Caco-2 (cell line): ENCODE measurements at regions not wholly inside any gene's neighbourhood (a gene's known extent, or its start where the extent isn't known, plus 50 kb on each side); places are given as distances from the start of the nearest gene placed in this dataset.

Experiments used
- BruUV-seq: library from RNA; stranded (reverse); fragments of 400-500 nt; replicated peaks from 2 replicates; lab custom pipeline; 2021; lab: Mats Ljungman, UMichigan
- CTCF ChIA-PET: fragments of 300-600 bp; sonication (Branson Sonifier 250); formaldehyde crosslinking; loops from one replicate; lab custom pipeline; 2022; ENCODE audit warnings: antibody characterized with exemption; lab: Charles Lee
- POLR2A ChIA-PET: fragments of 300-600 bp; sonication (Branson Sonifier 250); formaldehyde crosslinking; loops from one replicate; lab custom pipeline; 2022; ENCODE audit warnings: antibody characterized with exemption; lab: Charles Lee
- DNase-seq, 2 experiments: peaks; one replicate each; pipeline versions ENCODE4 v3.0.0 to v3.0.0-alpha.2; 2020 to 2022
- H3K27me3 ChIP-seq: replicated peaks from 2 replicates; pipeline ENCODE4 v1.6.0; 2011; ENCODE audit warnings: low read length; ENCODE audit not compliant: control insufficient read depth, insufficient read depth
- H3K36me3 ChIP-seq: 2 replicates; pipeline ENCODE4 v1.5.1; 2011; ENCODE audit warnings: low read length; ENCODE audit not compliant: control insufficient read depth, insufficient read depth
- H3K4me1 ChIP-seq: fragments of 250-450 bp; sonication (Bioruptor Pico); 2 replicates; pipeline ENCODE4 v1.5.1; 2020; ENCODE audit warnings: mild to moderate bottlenecking
- H3K4me3 ChIP-seq: 2 replicates; pipeline ENCODE4 v1.5.1; 2011; ENCODE audit warnings: low read depth, mild to moderate bottlenecking, control low read depth, low read length
- H3K9me3 ChIP-seq: fragments of 250-450 bp; sonication (Bioruptor Pico); 2 replicates; pipeline ENCODE4 v1.5.1; 2020; ENCODE audit warnings: mild to moderate bottlenecking, moderate library complexity
- H3K27ac Mint-ChIP-seq: one replicate; pipeline ENCODE4 v1.8.0; 2022; ENCODE audit warnings: mixed read lengths; ENCODE audit not compliant: unreplicated experiment
- H3K27me3 Mint-ChIP-seq: one replicate; pipeline ENCODE4 v1.8.0; 2022; ENCODE audit warnings: mixed read lengths; ENCODE audit not compliant: insufficient read depth, unreplicated experiment
- H3K36me3 Mint-ChIP-seq: one replicate; pipeline ENCODE4 v1.8.0; 2022; ENCODE audit warnings: mild to moderate bottlenecking, mixed read lengths; ENCODE audit not compliant: insufficient read depth, unreplicated experiment
- H3K4me1 Mint-ChIP-seq: one replicate; pipeline ENCODE4 v1.8.0; 2022; ENCODE audit warnings: low read depth, mixed read lengths; ENCODE audit not compliant: unreplicated experiment
- H3K4me3 Mint-ChIP-seq: one replicate; pipeline ENCODE4 v1.8.0; 2022; ENCODE audit warnings: mild to moderate bottlenecking, moderate library complexity, mixed read lengths; ENCODE audit not compliant: unreplicated experiment
- H3K9me3 Mint-ChIP-seq: one replicate; pipeline ENCODE4 v1.8.0; 2022; ENCODE audit warnings: mixed read lengths; ENCODE audit not compliant: unreplicated experiment
- intact Hi-C: fragments of 100-400 bp; cut with micrococcal nuclease; formaldehyde crosslinking; loops from one replicate; pipeline ENCODE4 v1.10.0; 2022; ENCODE audit not compliant: unreplicated experiment
- TF ChIP-seq, protein P1 (sequence below), 2 experiments: fragments of 200-600 bp in 1 of 2; IDR thresholded peaks; 1 replicate in 1 of 2; 2 replicates in 1 of 2; pipeline versions ENCODE4 v1.5.1 to v1.8.0; 2011 to 2022; ENCODE audit warnings: antibody characterized with exemption in 1 of 2, control low read depth in 1 of 2, inconsistent platforms in 1 of 2, low read depth in 1 of 2, low read length in 1 of 2, mild to moderate bottlenecking in 1 of 2, moderate library complexity in 1 of 2; ENCODE audit not compliant: insufficient read depth in 1 of 2, severe bottlenecking in 1 of 2, unreplicated experiment in 1 of 2

DNA sequence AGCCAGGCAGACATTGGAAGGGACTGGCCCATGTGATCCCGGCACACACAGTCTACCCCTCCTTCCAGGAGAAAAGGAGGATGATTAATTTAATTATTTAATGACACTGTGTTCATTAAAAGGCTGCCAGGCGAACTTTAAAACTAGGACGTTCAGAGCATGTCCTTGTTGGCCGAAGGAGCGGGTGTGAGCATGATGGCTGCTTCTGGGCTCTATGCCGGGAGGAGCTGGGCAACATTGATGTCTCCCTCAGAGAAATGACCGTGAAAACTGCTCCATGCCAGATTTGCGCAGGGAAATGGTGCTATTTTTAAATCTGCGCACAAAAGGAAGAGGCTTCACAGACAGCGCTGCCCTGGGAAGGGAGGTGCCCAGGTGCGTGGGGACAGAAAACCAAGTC is 284.9 kb upstream of the IRX4 start:
- Mint-ChIP-seq H3K27ac (no peak overlapping the region), H3K36me3 (no peaks in the 10 kb centered on the region), H3K4me3 (no peak overlapping the region), H3K27me3 (peaks cover 23% of the 10 kb centered on the region), H3K4me1 (no peaks in the 10 kb centered on the region), H3K9me3 (no peaks in the 10 kb centered on the region)
- Histone ChIP-seq H3K27me3 (no peaks in the 10 kb centered on the region), H3K4me3 (no peak overlapping the region), H3K36me3 (no peaks in the 10 kb centered on the region), H3K9me3 (no peaks in the 10 kb centered on the region), H3K4me1 (no peaks in the 10 kb centered on the region)
- intact Hi-C loops, result no loop called here
- POLR2A ChIA-PET, result no interaction called here
- no TSS peak for BruUV-seq
- CTCF ChIA-PET, result no interaction called here
- TF ChIP-seq, protein P1, sequence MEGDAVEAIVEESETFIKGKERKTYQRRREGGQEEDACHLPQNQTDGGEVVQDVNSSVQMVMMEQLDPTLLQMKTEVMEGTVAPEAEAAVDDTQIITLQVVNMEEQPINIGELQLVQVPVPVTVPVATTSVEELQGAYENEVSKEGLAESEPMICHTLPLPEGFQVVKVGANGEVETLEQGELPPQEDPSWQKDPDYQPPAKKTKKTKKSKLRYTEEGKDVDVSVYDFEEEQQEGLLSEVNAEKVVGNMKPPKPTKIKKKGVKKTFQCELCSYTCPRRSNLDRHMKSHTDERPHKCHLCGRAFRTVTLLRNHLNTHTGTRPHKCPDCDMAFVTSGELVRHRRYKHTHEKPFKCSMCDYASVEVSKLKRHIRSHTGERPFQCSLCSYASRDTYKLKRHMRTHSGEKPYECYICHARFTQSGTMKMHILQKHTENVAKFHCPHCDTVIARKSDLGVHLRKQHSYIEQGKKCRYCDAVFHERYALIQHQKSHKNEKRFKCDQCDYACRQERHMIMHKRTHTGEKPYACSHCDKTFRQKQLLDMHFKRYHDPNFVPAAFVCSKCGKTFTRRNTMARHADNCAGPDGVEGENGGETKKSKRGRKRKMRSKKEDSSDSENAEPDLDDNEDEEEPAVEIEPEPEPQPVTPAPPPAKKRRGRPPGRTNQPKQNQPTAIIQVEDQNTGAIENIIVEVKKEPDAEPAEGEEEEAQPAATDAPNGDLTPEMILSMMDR (IDR thresholded peaks at IDR 0.05; ENCODE audit: insufficient read depth in 1 of 2, low read depth in 1 of 2, low read length in 1 of 2, severe bottlenecking in 1 of 2, unreplicated experiment in 1 of 2), result no peak
- no peak for DNase-seq

DNA sequence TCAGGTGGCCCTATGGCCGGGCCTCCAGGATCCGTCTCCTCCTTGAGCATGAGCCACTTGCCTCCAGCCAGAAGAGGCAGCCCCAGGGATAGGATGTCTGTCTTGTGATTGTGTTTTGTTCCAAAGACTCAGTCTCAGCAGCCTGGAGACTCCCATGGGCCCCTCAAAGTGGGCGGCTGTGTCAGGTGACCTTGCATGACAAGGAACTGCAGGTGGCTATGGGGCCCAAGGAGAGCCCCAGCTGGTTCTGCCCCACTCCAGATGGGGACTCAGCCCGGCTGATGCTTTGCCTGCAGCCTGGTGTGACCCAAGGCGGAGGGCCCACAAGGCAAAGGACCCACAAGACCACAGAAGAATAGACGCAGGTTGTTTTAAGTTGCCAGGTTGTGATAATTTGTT is 284.3 kb upstream of the IRX4 start:
- H3K4me1 ChIP-seq, result no peaks in the 10 kb centered on the region
- DNase-seq, result no peak
- TF ChIP-seq, protein P1 (IDR thresholded peaks at IDR 0.05; ENCODE audit: insufficient read depth in 1 of 2, low read depth in 1 of 2, low read length in 1 of 2, severe bottlenecking in 1 of 2, unreplicated experiment in 1 of 2), result no peak
- ChIA-PET CTCF (no interaction called here), POLR2A (no interaction called here)
- H3K27me3 Mint-ChIP-seq, result peaks cover 23% of the 10 kb centered on the region
- H3K4me3 ChIP-seq, result no peak overlapping the region
- H3K27ac Mint-ChIP-seq, result no peak overlapping the region
- H3K36me3 Mint-ChIP-seq, result no peaks in the 10 kb centered on the region
- no peaks in the 10 kb centered on the region for H3K9me3 Mint-ChIP-seq
- H3K9me3 ChIP-seq, result no peaks in the 10 kb centered on the region
- H3K27me3 ChIP-seq, result no peaks in the 10 kb centered on the region
- no peak overlapping the region for H3K4me3 Mint-ChIP-seq
- no peaks in the 10 kb centered on the region for H3K36me3 ChIP-seq
- no TSS peak for BruUV-seq
- intact Hi-C loops, result no loop called here
- no peaks in the 10 kb centered on the region for H3K4me1 Mint-ChIP-seq

DNA sequence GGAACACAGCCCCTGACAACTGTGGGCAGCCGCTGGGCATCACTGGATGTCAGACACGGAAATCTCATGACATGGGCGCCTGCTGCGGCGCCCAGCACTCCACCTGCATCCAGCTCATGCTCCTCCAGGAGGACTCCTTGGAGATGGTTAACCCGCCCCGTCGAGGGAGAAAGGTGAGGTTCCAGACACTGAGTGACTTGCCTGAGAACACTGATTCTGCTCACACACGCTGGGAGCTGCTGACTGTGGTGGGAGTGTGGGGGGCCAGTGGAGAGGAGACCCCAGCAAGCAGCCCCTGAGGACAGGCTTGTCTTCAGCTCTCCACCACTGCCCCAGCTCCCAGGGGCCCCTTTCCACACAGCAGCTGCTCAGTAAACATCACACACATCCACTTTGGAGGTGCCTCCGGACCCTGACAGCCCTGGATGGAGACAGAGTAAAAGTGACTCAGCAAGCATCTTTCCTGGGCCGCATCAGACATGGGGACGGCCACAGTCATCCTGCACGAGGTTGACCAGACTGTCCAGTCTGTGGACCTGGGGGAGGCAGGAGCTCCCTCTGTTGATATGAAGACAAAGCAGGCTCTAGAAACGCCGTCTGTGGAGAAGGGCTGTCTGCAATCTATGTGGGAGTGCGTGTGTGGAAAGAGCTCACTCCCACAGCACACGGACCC is 283.7 kb upstream of the IRX4 start:
- intact Hi-C loops, result no loop called here
- Mint-ChIP-seq H3K4me3 (no peak overlapping the region), H3K4me1 (no peaks in the 10 kb centered on the region), H3K27ac (no peak overlapping the region), H3K9me3 (peaks cover 4% of the 10 kb centered on the region), H3K27me3 (peaks cover 24% of the 10 kb centered on the region), H3K36me3 (no peaks in the 10 kb centered on the region)
- Histone ChIP-seq H3K9me3 (no peaks in the 10 kb centered on the region), H3K27me3 (no peaks in the 10 kb centered on the region), H3K4me1 (no peaks in the 10 kb centered on the region), H3K4me3 (no peak overlapping the region), H3K36me3 (no peaks in the 10 kb centered on the region)
- TF ChIP-seq, protein P1 (IDR thresholded peaks at IDR 0.05; ENCODE audit: insufficient read depth in 1 of 2, low read depth in 1 of 2, low read length in 1 of 2, severe bottlenecking in 1 of 2, unreplicated experiment in 1 of 2), result no peak
- ChIA-PET CTCF (no interaction called here), POLR2A (no interaction called here)
- BruUV-seq, result no TSS peak
- DNase-seq, result no peak
